HEK293 (cell line): ENCODE measurements at regions not wholly inside any gene's neighbourhood (a gene's known extent, or its start where the extent isn't known, plus 50 kb on each side); places are given as distances from the start of the nearest gene placed in this dataset.

Experiments
- CTCF ChIA-PET: fragments of 350-600 bp; formaldehyde crosslinking; extraction: SDS; loops from one replicate; lab custom pipeline; 2021; ENCODE audit warnings: antibody characterized with exemption; lab: Yijun Ruan, JAX
- POLR2A ChIA-PET: fragments of 300-600 bp; formaldehyde crosslinking; extraction: SDS; loops from one replicate; lab custom pipeline; 2020; ENCODE audit warnings: antibody characterized with exemption, inconsistent platforms; lab: Yijun Ruan, JAX
- H3K27ac ChIP-seq: fragments of 200-500 bp; sonication (Bioruptor generic); 2 replicates; pipeline ENCODE4 v1.5.1; 2014; ENCODE audit warnings: low read depth, low read length, control low read depth, inconsistent platforms; ENCODE audit errors: extremely low read depth
- H3K36me3 ChIP-seq, 2 experiments: fragments of 200-500 bp in 1 of 2; sonication (Bioruptor generic) in 1 of 2; 1 replicate in 1 of 2; 2 replicates in 1 of 2; pipeline ENCODE4 v1.5.1; 2014 to 2017; ENCODE audit warnings: inconsistent platforms in 2 of 2, low read length in 2 of 2; ENCODE audit not compliant: control insufficient read depth in 2 of 2, insufficient read depth in 1 of 2
- H3K4me1 ChIP-seq: fragments of 200-500 bp; sonication (Bioruptor generic); 2 replicates; pipeline ENCODE4 v1.5.1; 2014; ENCODE audit warnings: mild to moderate bottlenecking, low read length, inconsistent platforms; ENCODE audit not compliant: control insufficient read depth, insufficient read depth
- H3K4me3 ChIP-seq: 2 replicates; pipeline ENCODE4 v1.5.1; 2011; ENCODE audit warnings: low read depth, mild to moderate bottlenecking, control low read depth, low read length, moderate library complexity
- H3K9me3 ChIP-seq: fragments of 200-500 bp; sonication (Bioruptor generic); 2 replicates; pipeline ENCODE4 v1.5.1; 2014; ENCODE audit warnings: low read depth, low read length, inconsistent platforms; ENCODE audit not compliant: control insufficient read depth, insufficient read depth
- BCL11B ChIP-seq: fragments of 450-650 bp; formaldehyde crosslinking; IDR thresholded peaks from 2 replicates; pipeline ENCODE4 v1.5.1; 2016; ENCODE audit warnings: low read depth, missing biosample characterization, missing genetic modification characterization
- MZF1 ChIP-seq: fragments of 450-650 bp; formaldehyde crosslinking; IDR thresholded peaks from 2 replicates; pipeline ENCODE4 v1.5.1; 2017; ENCODE audit warnings: missing biosample characterization, missing genetic modification characterization, borderline replicate concordance
- PRDM1 ChIP-seq: fragments of 450-650 bp; formaldehyde crosslinking; IDR thresholded peaks from 2 replicates; pipeline ENCODE4; 2016; ENCODE audit warnings: missing biosample characterization, missing genetic modification characterization
- ZBTB48 ChIP-seq: fragments of 450-650 bp; formaldehyde crosslinking; IDR thresholded peaks from 2 replicates; pipeline ENCODE4 v1.5.1; 2016; ENCODE audit warnings: missing biosample characterization, missing genetic modification characterization
- ZNF121 ChIP-seq: fragments of 450-650 bp; formaldehyde crosslinking; IDR thresholded peaks from 2 replicates; pipeline ENCODE4 v1.5.1; 2016; ENCODE audit warnings: missing biosample characterization, missing genetic modification characterization
- ZNF174 ChIP-seq: fragments of 450-650 bp; formaldehyde crosslinking; IDR thresholded peaks from 2 replicates; pipeline ENCODE4 v1.5.0; 2017; ENCODE audit warnings: missing biosample characterization, mild to moderate bottlenecking, missing genetic modification characterization
- ZNF175 ChIP-seq: fragments of 450-650 bp; formaldehyde crosslinking; IDR thresholded peaks from 2 replicates; pipeline ENCODE4 v1.5.1; 2016; ENCODE audit warnings: missing biosample characterization, missing genetic modification characterization
- ZNF23 ChIP-seq: fragments of 450-650 bp; formaldehyde crosslinking; IDR thresholded peaks from 2 replicates; pipeline ENCODE4 v1.5.1; 2016; ENCODE audit warnings: missing biosample characterization, missing genetic modification characterization, borderline replicate concordance
- ZNF658 ChIP-seq: fragments of 450-650 bp; formaldehyde crosslinking; IDR thresholded peaks from 2 replicates; pipeline ENCODE4; 2016; ENCODE audit warnings: missing biosample characterization, missing genetic modification characterization
- ZNF776 ChIP-seq: fragments of 450-650 bp; formaldehyde crosslinking; IDR thresholded peaks from 2 replicates; pipeline ENCODE4 v1.5.0; 2017; ENCODE audit warnings: missing biosample characterization, missing genetic modification characterization, borderline replicate concordance
- TF ChIP-seq, protein P1 (sequence below): fragments of 450-650 bp; formaldehyde crosslinking; IDR thresholded peaks from 2 replicates; pipeline ENCODE4 v1.5.1; 2016; ENCODE audit warnings: missing biosample characterization, missing genetic modification characterization
- TF ChIP-seq, protein P2 (sequence below): fragments of 450-650 bp; formaldehyde crosslinking; IDR thresholded peaks from 2 replicates; pipeline ENCODE4 v1.5.1; 2016; ENCODE audit warnings: missing biosample characterization, missing genetic modification characterization
- TF ChIP-seq, protein P3 (sequence below): fragments of 450-650 bp; formaldehyde crosslinking; conservative IDR thresholded peaks from 2 replicates; pipeline ENCODE4 v1.5.1; 2016; ENCODE audit warnings: low read depth, missing biosample characterization, missing genetic modification characterization
- TF ChIP-seq, protein P4 (sequence below): fragments of 450-650 bp; formaldehyde crosslinking; IDR thresholded peaks from 2 replicates; pipeline ENCODE4 v1.5.1; 2016; ENCODE audit warnings: missing biosample characterization, missing genetic modification characterization
- TF ChIP-seq, protein P5 (sequence below): fragments of 450-650 bp; formaldehyde crosslinking; optimal IDR thresholded peaks from 2 replicates; pipeline ENCODE3; 2016; ENCODE audit warnings: missing biosample characterization, mild to moderate bottlenecking, missing genetic modification characterization

DNA sequence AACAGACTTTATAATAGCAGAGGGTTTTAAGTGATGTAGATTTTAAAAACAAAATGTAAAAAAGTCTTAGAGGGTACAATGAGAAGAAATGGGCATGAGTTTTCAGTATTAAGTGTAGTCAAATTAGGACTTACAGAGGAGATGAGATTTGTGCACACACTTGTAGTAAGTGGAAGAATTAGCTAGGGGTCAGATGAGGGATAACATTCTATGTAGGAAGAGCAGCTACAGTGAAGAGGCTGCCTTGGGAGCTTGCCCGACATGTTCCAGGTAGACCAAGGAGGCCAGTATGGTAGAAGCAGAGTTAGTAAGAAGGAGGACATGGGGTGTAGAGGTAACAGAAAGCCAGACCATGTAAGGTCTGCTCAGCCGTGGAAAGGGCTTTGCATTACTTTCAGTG is 189.2 kb upstream of the DSEL start (continued):
- TF ChIP-seq, protein P1, sequence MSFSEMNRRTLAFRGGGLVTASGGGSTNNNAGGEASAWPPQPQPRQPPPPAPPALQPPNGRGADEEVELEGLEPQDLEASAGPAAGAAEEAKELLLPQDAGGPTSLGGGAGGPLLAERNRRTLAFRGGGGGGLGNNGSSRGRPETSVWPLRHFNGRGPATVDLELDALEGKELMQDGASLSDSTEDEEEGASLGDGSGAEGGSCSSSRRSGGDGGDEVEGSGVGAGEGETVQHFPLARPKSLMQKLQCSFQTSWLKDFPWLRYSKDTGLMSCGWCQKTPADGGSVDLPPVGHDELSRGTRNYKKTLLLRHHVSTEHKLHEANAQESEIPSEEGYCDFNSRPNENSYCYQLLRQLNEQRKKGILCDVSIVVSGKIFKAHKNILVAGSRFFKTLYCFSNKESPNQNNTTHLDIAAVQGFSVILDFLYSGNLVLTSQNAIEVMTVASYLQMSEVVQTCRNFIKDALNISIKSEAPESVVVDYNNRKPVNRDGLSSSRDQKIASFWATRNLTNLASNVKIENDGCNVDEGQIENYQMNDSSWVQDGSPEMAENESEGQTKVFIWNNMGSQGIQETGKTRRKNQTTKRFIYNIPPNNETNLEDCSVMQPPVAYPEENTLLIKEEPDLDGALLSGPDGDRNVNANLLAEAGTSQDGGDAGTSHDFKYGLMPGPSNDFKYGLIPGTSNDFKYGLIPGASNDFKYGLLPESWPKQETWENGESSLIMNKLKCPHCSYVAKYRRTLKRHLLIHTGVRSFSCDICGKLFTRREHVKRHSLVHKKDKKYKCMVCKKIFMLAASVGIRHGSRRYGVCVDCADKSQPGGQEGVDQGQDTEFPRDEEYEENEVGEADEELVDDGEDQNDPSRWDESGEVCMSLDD (tag by site-specific recombination): no peak
- no peak for TF ChIP-seq ZBTB48 (tag by site-specific recombination)
- TF ChIP-seq, protein P2, sequence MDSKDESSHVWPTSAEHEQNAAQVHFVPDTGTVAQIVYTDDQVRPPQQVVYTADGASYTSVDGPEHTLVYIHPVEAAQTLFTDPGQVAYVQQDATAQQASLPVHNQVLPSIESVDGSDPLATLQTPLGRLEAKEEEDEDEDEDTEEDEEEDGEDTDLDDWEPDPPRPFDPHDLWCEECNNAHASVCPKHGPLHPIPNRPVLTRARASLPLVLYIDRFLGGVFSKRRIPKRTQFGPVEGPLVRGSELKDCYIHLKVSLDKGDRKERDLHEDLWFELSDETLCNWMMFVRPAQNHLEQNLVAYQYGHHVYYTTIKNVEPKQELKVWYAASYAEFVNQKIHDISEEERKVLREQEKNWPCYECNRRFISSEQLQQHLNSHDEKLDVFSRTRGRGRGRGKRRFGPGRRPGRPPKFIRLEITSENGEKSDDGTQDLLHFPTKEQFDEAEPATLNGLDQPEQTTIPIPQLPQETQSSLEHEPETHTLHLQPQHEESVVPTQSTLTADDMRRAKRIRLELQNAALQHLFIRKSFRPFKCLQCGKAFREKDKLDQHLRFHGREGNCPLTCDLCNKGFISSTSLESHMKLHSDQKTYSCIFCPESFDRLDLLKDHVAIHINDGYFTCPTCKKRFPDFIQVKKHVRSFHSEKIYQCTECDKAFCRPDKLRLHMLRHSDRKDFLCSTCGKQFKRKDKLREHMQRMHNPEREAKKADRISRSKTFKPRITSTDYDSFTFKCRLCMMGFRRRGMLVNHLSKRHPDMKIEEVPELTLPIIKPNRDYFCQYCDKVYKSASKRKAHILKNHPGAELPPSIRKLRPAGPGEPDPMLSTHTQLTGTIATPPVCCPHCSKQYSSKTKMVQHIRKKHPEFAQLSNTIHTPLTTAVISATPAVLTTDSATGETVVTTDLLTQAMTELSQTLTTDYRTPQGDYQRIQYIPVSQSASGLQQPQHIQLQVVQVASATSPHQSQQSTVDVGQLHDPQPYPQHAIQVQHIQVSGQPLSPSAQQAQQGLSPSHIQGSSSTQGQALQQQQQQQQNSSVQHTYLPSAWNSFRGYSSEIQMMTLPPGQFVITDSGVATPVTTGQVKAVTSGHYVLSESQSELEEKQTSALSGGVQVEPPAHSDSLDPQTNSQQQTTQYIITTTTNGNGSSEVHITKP (tag by site-specific recombination): no peak

DNA sequence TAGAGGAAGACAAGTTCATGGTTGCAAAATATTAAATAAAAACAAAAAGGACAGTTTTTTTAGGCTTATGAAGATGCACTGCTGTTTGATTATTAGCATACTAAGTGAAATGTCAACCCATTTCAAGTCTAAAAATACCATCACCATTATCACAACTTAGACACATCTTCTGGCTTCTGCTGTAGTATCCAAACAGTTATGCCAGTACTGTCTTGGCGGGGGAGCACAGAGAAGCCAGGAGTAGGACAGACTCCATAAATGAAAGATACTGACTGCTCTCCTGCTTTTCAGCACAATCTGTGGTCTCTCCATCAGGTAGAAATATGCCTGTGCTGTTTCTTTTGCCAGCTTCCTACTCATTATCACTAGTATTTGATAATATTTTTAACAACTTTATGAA is 179.2 kb upstream of the DSEL start:
- H3K36me3 ChIP-seq: no peaks in the 10 kb centered on the region
- ChIA-PET POLR2A (no interaction called here), CTCF (no interaction called here)
- H3K27ac ChIP-seq: no peak overlapping the region
- TF ChIP-seq, protein P3, sequence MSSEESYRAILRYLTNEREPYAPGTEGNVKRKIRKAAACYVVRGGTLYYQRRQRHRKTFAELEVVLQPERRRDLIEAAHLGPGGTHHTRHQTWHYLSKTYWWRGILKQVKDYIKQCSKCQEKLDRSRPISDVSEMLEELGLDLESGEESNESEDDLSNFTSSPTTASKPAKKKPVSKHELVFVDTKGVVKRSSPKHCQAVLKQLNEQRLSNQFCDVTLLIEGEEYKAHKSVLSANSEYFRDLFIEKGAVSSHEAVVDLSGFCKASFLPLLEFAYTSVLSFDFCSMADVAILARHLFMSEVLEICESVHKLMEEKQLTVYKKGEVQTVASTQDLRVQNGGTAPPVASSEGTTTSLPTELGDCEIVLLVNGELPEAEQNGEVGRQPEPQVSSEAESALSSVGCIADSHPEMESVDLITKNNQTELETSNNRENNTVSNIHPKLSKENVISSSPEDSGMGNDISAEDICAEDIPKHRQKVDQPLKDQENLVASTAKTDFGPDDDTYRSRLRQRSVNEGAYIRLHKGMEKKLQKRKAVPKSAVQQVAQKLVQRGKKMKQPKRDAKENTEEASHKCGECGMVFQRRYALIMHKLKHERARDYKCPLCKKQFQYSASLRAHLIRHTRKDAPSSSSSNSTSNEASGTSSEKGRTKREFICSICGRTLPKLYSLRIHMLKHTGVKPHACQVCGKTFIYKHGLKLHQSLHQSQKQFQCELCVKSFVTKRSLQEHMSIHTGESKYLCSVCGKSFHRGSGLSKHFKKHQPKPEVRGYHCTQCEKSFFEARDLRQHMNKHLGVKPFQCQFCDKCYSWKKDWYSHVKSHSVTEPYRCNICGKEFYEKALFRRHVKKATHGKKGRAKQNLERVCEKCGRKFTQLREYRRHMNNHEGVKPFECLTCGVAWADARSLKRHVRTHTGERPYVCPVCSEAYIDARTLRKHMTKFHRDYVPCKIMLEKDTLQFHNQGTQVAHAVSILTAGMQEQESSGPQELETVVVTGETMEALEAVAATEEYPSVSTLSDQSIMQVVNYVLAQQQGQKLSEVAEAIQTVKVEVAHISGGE (tag by site-specific recombination): no peak
- no peak for TF ChIP-seq ZNF23
- no peaks in the 10 kb centered on the region for H3K9me3 ChIP-seq
- H3K4me1 ChIP-seq: no peaks in the 10 kb centered on the region
- no peak overlapping the region for H3K4me3 ChIP-seq

DNA sequence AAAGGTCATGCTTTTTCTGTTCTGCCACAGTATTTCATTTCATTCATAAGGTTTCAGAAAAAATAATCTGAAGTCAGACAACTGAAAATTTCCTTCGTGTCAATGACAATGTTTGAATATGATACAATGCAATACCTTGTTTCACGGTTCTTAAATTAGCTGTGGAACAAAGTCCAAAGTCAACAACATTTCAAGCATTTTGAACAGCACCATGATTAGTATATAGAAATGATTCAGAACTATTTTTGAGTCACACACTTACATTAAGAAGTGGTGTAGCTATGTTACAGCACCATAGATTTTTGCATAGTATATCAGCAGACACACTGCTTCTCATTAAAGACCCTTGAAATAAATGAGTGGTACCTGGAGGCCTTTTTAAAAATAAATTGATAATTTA is 178.3 kb upstream of the DSEL start:
- no peaks in the 10 kb centered on the region for H3K9me3 ChIP-seq
- CTCF ChIA-PET: no interaction called here
- H3K27ac ChIP-seq: no peak overlapping the region
- H3K4me1 ChIP-seq: no peaks in the 10 kb centered on the region
- TF ChIP-seq PRDM1 (tag by site-specific recombination) (no peak), MZF1 (tag by site-specific recombination) (no peak), ZNF121 (tag by site-specific recombination) (no peak)
- TF ChIP-seq, all 188 proteins: peak for 0
- Histone ChIP-seq H3K4me3 (no peak overlapping the region), H3K36me3 (no peaks in the 10 kb centered on the region)
- POLR2A ChIA-PET: no interaction called here

DNA sequence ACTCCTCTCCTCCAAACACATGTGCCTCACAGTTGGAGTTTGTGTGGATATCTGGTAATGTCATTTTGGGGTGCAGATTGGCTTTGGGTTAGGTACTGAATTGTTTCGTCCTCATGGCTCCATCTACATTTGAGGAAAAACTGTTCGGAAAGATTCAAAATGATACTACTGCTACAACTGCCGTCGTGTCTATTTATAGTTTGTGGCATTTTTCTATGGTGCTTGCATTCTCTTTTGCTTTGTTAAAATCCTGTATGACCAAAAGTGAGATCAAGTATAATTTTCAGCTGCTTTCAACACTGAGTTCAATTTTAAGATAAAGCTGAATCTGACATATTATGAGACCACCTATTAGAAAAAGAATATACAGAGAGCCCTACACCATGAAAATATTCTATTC is 176.3 kb upstream of the DSEL start:
- POLR2A ChIA-PET: no interaction called here
- CTCF ChIA-PET: no interaction called here
- H3K27ac ChIP-seq: no peak overlapping the region
- no peaks in the 10 kb centered on the region for H3K4me1 ChIP-seq
- no peaks in the 10 kb centered on the region for H3K9me3 ChIP-seq
- no peaks in the 10 kb centered on the region for H3K36me3 ChIP-seq
- H3K4me3 ChIP-seq: no peak overlapping the region
- TF ChIP-seq ZNF658 (no peak), ZBTB48 (tag by site-specific recombination) (no peak), ZNF175 (no peak), ZNF174 (tag by site-specific recombination) (no peak), ZNF776 (no peak), BCL11B (tag by site-specific recombination) (no peak)
- TF ChIP-seq, protein P4, sequence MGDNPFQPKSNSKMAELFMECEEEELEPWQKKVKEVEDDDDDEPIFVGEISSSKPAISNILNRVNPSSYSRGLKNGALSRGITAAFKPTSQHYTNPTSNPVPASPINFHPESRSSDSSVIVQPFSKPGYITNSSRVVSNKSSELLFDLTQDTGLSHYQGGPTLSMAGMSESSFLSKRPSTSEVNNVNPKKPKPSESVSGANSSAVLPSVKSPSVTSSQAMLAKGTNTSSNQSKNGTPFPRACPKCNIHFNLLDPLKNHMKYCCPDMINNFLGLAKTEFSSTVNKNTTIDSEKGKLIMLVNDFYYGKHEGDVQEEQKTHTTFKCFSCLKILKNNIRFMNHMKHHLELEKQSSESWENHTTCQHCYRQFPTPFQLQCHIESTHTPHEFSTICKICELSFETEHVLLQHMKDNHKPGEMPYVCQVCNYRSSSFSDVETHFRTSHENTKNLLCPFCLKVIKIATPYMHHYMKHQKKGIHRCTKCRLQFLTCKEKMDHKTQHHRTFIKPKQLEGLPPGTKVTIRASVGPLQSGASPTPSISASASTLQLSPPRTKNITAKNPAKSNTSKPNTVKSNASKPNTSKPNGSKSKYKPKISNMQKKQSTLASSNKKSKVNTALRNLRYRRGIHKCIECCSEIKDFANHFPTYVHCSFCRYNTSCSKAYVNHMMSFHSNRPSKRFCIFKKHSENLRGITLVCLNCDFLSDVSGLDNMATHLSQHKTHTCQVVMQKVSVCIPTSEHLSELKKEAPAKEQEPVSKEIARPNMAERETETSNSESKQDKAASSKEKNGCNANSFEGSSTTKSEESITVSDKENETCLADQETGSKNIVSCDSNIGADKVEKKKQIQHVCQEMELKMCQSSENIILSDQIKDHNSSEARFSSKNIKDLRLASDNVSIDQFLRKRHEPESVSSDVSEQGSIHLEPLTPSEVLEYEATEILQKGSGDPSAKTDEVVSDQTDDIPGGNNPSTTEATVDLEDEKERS: no peak
- TF ChIP-seq, protein P5, sequence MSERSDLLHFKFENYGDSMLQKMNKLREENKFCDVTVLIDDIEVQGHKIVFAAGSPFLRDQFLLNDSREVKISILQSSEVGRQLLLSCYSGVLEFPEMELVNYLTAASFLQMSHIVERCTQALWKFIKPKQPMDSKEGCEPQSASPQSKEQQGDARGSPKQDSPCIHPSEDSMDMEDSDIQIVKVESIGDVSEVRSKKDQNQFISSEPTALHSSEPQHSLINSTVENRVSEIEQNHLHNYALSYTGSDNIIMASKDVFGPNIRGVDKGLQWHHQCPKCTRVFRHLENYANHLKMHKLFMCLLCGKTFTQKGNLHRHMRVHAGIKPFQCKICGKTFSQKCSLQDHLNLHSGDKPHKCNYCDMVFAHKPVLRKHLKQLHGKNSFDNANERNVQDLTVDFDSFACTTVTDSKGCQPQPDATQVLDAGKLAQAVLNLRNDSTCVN (tag by site-specific recombination): no peak
